ENCODE measurements at regions not wholly inside any gene's neighbourhood (a gene's known extent, or its start where the extent isn't known, plus 50 kb on each side); places are given as distances from the start of the nearest gene placed in this dataset.

- TF ChIP-seq POLR2AphosphoS5 (IDR thresholded peaks at IDR 0.05) (no peak), EP300 (conservative IDR thresholded peaks at IDR 0.05; ENCODE audit: poor library complexity, severe bottlenecking) (no peak), SMC3 (conservative IDR thresholded peaks at IDR 0.05; ENCODE audit: poor library complexity) (no peak), REST (IDR thresholded peaks at IDR 0.05; ENCODE audit: borderline replicate concordance) (no peak), EZH2 (IDR thresholded peaks at IDR 0.05; ENCODE audit: borderline replicate concordance, insufficient read depth, low read length, poor library complexity, severe bottlenecking) (no peak), RAD21 (conservative IDR thresholded peaks at IDR 0.05) (no peak), TAF1 (IDR thresholded peaks at IDR 0.05; ENCODE audit: low read depth) (no peak)
- TF ChIP-seq, protein P1, sequence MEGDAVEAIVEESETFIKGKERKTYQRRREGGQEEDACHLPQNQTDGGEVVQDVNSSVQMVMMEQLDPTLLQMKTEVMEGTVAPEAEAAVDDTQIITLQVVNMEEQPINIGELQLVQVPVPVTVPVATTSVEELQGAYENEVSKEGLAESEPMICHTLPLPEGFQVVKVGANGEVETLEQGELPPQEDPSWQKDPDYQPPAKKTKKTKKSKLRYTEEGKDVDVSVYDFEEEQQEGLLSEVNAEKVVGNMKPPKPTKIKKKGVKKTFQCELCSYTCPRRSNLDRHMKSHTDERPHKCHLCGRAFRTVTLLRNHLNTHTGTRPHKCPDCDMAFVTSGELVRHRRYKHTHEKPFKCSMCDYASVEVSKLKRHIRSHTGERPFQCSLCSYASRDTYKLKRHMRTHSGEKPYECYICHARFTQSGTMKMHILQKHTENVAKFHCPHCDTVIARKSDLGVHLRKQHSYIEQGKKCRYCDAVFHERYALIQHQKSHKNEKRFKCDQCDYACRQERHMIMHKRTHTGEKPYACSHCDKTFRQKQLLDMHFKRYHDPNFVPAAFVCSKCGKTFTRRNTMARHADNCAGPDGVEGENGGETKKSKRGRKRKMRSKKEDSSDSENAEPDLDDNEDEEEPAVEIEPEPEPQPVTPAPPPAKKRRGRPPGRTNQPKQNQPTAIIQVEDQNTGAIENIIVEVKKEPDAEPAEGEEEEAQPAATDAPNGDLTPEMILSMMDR (IDR thresholded peaks at IDR 0.05; ENCODE audit: poor library complexity, severe bottlenecking): no peak
Observed at GRCh38 chr9:84212246-84212645, 128.3 kb downstream of the SLC28A3 start.

Measured in neural cell (in vitro differentiated cells).